ENCODE measurements at regions not wholly inside any gene's neighbourhood (a gene's known extent, or its start where the extent isn't known, plus 50 kb on each side); places are given as distances from the start of the nearest gene placed in this dataset.

DNA sequence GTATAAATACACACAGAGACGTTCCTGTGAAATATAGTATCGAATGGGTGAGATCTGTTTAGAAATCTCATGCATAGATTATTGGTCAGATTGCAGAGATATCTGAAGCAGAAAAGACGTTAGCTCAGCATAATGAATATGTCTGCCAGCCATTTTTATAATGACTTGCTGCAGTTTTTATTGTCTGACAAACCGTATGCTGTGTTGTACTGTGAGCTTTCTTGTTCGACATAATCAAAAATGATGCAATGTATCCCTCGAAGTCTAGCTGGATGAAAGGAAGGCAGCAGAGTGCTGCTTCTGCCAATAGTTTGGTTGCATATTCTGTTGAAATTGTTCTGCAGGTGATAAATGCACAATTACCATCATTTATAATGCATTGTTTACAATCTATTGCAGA lies 514.9 kb upstream of the ARRDC3 start:
- no peak for ATAC-seq
- ChIA-PET POLR2A (interaction anchor here (0.7 kb wide), 1 partner anchor 95 kb away, joined by 3 read pairs; no protein-coding TSS in a partner anchor), CTCF (no interaction called here)
- no peak for DNase-seq (ENCODE audit: low read depth, low spot score)
- no peaks in the 10 kb centered on the region for H3K4me1 ChIP-seq (ENCODE audit: control insufficient read depth, insufficient read depth, low read length)
- no peaks in the 10 kb centered on the region for H3K9me3 ChIP-seq (ENCODE audit: control insufficient read depth, insufficient read depth, low read depth, low read length)
- BruUV-seq (replicated peaks), result no TSS peak
- H3K27ac ChIP-seq (ENCODE audit: low read length), result no peak overlapping the region; the same call in 1 of the 2 replicates
- intact Hi-C loops (cut with micrococcal nuclease; ENCODE audit: unreplicated experiment) (no loop called here), in situ Hi-C loops (cut with HindIII; ENCODE audit: low pct_unique_long_range_greater_than_20kb, low sequenced_read_pairs) (no loop called here)
- H3K36me3 ChIP-seq (ENCODE audit: control insufficient read depth, insufficient read depth, low read length), result no peaks in the 10 kb centered on the region
- TF ChIP-seq, protein P1, sequence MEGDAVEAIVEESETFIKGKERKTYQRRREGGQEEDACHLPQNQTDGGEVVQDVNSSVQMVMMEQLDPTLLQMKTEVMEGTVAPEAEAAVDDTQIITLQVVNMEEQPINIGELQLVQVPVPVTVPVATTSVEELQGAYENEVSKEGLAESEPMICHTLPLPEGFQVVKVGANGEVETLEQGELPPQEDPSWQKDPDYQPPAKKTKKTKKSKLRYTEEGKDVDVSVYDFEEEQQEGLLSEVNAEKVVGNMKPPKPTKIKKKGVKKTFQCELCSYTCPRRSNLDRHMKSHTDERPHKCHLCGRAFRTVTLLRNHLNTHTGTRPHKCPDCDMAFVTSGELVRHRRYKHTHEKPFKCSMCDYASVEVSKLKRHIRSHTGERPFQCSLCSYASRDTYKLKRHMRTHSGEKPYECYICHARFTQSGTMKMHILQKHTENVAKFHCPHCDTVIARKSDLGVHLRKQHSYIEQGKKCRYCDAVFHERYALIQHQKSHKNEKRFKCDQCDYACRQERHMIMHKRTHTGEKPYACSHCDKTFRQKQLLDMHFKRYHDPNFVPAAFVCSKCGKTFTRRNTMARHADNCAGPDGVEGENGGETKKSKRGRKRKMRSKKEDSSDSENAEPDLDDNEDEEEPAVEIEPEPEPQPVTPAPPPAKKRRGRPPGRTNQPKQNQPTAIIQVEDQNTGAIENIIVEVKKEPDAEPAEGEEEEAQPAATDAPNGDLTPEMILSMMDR (IDR thresholded peaks at IDR 0.05), result no peak
- TF ChIP-seq SIN3A (IDR thresholded peaks at IDR 0.05; ENCODE audit: borderline replicate concordance, insufficient read depth, low read depth, low read length), result no peak
- H3K27me3 ChIP-seq (ENCODE audit: control insufficient read depth, insufficient read depth, low read length), result no peaks in the 10 kb centered on the region
- H3K4me3 ChIP-seq (ENCODE audit: low read depth in 2 of 2, low read length in 2 of 2), result no peak overlapping the region

DNA sequence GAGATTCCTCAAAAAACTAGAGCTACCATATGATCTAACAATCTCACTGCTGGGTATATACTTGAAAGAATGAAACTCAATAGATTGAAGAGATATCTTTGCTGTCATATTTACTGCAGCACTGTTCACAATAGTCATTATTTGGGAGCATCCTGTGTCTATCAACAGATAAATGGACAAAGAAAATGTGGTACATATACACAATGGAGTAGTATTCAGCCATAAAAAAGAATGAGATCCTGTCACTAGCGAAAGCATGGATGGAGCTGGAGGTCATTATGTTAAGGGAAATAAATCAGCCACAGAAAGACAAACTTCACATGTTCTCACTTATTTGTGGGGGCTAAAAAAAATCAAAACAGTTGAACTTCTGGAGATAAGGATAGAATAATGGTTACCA lies 505.7 kb upstream of the ARRDC3 start:
- BruUV-seq (replicated peaks), result no TSS peak

More for the DNA sequence above, 505.7 kb upstream of the ARRDC3 start:
- ChIA-PET POLR2A (no interaction called here), CTCF (no interaction called here)
- TF ChIP-seq POLR2AphosphoS5 (IDR thresholded peaks at IDR 0.05; ENCODE audit: low read depth, low read length) (no peak), SIN3A (IDR thresholded peaks at IDR 0.05; ENCODE audit: borderline replicate concordance, insufficient read depth, low read depth, low read length) (no peak), TCF7L2 (IDR thresholded peaks at IDR 0.05; ENCODE audit: low read depth, low read length) (no peak)
- TF ChIP-seq, protein P2, sequence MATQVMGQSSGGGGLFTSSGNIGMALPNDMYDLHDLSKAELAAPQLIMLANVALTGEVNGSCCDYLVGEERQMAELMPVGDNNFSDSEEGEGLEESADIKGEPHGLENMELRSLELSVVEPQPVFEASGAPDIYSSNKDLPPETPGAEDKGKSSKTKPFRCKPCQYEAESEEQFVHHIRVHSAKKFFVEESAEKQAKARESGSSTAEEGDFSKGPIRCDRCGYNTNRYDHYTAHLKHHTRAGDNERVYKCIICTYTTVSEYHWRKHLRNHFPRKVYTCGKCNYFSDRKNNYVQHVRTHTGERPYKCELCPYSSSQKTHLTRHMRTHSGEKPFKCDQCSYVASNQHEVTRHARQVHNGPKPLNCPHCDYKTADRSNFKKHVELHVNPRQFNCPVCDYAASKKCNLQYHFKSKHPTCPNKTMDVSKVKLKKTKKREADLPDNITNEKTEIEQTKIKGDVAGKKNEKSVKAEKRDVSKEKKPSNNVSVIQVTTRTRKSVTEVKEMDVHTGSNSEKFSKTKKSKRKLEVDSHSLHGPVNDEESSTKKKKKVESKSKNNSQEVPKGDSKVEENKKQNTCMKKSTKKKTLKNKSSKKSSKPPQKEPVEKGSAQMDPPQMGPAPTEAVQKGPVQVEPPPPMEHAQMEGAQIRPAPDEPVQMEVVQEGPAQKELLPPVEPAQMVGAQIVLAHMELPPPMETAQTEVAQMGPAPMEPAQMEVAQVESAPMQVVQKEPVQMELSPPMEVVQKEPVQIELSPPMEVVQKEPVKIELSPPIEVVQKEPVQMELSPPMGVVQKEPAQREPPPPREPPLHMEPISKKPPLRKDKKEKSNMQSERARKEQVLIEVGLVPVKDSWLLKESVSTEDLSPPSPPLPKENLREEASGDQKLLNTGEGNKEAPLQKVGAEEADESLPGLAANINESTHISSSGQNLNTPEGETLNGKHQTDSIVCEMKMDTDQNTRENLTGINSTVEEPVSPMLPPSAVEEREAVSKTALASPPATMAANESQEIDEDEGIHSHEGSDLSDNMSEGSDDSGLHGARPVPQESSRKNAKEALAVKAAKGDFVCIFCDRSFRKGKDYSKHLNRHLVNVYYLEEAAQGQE (IDR thresholded peaks at IDR 0.05; ENCODE audit: insufficient read depth in 1 of 2, low read depth in 2 of 2, low read length in 1 of 2), result no peak
- TF ChIP-seq, protein P1 (IDR thresholded peaks at IDR 0.05), result no peak
- in situ Hi-C loops (cut with HindIII; ENCODE audit: low pct_unique_long_range_greater_than_20kb, low sequenced_read_pairs) (no loop called here), intact Hi-C loops (cut with micrococcal nuclease; ENCODE audit: unreplicated experiment) (no loop called here)
- Histone ChIP-seq H3K4me3 (ENCODE audit: low read depth in 2 of 2, low read length in 2 of 2) (no peak overlapping the region), H3K27ac (ENCODE audit: low read length) (no peak overlapping the region), H3K9me3 (ENCODE audit: control insufficient read depth, insufficient read depth, low read depth, low read length) (no peaks in the 10 kb centered on the region), H3K36me3 (ENCODE audit: control insufficient read depth, insufficient read depth, low read length) (no peaks in the 10 kb centered on the region), H3K27me3 (ENCODE audit: control insufficient read depth, insufficient read depth, low read length) (no peaks in the 10 kb centered on the region), H3K4me1 (ENCODE audit: control insufficient read depth, insufficient read depth, low read length) (no peaks in the 10 kb centered on the region)
- no peak for ATAC-seq
- DNase-seq (ENCODE audit: low read depth, low spot score), result no peak
